IPS-NIHi7 (cell line): ENCODE measurements at regions not wholly inside any gene's neighbourhood (a gene's known extent, or its start where the extent isn't known, plus 50 kb on each side); places are given as distances from the start of the nearest gene placed in this dataset.

Source experiments
- DNase-seq: peaks from one replicate; pipeline ENCODE4 v3.0.0; 2012; ENCODE audit warnings: mixed read lengths; ENCODE audit errors: extremely low spot score

DNA sequence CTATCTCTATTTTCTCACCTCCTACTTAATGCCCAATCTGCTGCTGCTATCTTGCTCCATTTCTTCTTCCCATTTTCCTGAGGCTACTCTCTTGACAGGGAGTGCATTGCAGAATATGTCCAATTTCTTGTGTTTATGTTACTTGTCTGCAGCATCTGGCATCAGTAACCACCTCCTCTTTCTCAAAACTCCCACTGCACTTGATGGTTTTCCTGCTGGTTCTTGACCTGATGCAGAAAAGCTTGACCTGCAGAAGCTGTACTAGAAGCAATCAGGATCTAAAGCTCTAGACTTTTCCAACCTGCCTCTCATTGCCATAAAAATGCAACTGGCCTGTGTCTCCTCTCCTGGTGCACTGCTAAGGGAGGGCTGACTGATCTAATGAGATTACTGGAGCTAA lies 287.8 kb downstream of the ZEB1 start:
- no peak for DNase-seq

DNA sequence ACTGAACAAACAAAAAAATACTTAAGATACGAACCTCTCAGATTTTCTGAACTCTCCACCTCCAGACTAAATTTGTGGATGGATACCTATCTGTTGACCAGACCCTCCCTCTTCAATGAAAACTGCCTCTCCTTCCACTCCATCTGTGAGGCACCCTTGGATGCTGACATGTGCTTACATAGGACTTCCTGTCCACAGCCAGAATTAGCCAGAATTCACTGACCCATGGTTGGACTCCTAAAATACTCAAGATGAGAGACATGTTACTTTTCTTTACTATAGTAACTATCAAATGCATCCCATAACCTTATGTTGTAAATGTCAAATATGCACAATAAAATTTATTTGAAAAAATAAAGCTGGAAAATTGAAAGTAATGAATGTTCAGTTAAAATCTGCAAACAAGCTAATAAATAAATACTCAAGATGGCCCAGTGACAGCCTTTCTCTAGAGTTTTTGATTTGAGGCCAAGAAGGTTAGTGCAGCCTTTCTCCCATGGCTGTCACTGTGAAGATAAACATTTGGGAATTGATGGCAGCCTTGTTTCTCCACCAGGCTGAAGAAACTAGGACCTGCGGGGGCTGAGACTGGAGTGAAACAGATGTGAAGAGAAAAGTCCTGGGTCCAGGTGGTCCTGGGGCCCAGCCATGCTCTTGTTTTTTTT lies 287.0 kb downstream of the ZEB1 start:
- no peak for DNase-seq

DNA sequence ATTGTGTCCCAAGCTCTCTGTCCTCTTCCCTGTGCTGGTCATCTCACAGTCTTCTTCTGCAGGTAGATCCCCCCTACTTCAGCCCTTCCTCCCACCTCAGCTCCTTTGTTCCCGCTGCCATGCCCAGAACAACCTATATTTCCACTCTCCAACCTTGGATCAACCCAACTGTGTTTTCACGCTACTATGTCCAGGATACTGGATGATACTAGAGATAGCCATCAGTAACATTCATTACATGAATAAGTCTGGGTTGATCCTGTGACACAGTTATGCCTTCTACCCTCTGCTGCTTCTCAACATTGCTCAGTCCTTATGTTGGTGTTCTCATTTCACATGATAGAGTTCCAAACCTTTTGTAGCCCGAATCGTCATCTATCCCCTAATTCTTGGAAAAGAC lies 286.4 kb downstream of the ZEB1 start:
- no peak for DNase-seq

DNA sequence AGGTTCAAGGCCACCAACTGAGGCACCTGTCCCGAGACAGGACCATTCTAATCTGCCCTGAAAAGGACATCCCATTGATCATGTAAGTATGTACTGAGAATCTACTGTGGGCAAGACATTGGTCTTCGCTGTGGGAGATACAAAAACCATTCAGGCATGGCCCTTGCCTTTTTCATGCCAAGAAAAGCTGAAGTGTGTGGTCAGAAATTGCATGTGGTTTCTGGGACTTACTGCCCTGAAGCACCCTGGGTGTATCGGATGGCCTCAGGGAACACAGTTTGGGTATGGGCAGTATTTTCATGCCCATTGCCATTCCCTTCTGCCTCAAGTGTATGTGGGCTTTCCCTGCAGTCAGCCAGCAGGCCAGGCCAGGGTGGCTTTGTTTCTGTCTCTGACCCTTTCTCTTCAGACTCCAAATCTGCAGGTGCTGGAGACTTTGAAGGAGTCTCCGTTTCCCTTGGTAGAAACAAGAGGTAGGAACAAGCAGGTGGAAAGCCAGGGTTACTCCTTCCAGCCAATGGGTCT lies 285.7 kb downstream of the ZEB1 start:
- DNase-seq: no peak

DNA sequence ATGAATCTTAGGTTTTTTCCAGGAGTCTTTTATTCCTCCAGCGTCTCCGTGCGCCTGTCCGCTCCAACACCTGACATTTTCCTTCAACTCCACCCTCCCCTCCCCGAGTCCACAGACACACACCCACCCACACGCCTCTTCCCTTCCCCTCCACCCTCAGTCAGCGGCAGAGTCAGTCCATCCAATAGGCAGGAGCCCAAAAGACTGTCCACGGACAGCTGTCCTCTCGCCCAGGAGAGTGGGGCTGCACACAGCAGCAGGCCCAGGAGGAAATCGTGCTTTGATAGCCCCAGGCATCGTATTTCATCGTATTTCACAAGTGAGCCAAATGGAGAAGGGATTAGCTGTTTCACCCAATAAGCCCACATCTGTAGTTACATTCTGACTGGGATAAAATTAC lies 285.1 kb downstream of the ZEB1 start:
- DNase-seq: no peak

DNA sequence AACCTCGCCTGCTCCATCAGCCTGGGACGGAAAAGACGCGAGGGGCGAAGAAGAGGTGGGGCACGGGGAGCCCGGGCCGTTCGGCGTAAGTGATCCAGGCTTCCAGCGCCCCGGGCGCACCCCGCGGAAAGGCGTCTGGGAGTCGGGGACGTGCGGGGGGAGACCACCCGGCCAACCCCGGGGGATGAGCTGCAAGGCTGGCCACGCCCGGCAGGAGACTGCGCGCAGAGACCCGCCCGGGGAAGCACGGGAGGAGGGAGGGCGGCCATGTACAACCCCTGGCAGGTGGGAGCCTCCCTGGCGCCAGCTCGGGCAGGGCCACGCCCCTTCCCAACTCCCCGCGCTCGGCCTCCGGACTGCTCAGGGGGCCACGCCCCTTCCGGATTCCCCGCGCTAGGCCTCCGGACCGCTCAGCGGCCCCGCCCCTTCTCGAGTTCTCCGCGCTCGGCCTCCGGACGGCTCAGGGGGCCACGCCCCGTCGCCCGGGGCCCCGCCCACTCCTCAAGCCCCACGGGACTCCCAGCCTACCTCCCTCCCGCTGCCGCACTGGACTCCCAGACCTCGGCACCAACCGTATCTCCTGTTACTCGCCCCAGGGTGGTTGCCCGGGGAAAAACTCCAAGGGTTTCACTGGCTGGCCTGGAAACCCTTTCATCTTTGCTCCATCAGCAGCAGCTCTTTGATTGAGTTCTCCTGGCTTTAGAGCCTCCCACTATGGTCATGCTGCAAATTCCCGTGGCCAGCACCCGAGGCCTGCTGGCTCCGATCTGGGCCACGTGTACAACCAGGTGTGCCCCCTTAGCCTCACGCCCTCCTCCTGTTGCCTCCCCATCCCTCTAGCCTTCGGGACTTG lies 284.4 kb downstream of the ZEB1 start:
- DNase-seq: peak; percentile 100

DNA sequence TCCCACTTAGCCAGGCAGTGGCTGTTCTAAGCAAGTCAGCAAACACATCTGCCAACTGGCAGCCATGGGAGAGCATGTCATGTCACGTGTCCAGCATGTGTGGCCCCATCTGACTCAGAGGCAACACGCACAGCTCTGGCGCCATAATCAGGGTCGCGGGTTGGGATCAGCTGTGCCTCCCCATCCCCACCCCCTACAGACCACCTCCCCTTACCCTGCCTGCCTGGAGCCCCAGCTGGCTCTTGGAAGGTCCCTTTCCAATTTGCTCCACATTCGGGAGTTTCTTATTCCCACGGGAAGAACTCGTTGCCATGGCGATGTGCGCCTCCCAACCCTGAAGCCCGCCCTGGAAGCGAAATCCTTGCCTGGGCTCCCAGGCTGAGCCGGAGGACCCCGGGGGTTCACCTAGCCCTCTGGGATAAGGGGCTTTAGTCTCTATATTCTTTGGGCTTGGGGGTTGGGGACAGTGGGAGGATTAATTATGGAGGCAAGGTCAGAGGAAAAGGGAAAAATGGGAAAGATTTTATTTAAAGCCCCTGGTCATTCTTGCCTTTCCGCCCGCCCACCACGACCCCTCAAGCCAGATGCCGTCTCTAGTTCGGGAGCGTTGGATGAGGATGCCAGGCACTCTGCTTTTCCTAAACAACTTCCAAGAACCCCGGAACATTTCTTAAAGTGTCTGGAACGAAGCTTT lies 283.7 kb downstream of the ZEB1 start:
- peak; percentile 62 for DNase-seq

DNA sequence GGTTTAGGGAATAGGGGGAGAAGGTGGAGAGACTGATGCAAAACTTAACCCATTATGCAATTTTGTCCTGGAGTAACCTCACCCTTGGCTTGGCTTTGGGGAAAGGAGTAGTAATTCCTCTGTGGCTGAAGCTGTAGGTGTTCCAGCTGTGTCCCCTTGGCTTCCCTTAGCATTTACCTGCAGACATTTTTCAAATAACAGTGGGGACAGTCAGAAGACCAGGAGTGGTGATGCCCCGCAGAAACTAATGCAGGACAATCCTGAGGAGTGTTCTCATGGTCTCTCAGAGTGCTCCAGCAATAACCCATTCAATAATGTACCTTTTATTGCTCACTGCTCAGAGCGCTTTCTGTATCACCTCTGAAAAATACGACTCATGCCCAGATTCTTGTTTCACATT lies 282.1 kb downstream of the ZEB1 start:
- no peak for DNase-seq

DNA sequence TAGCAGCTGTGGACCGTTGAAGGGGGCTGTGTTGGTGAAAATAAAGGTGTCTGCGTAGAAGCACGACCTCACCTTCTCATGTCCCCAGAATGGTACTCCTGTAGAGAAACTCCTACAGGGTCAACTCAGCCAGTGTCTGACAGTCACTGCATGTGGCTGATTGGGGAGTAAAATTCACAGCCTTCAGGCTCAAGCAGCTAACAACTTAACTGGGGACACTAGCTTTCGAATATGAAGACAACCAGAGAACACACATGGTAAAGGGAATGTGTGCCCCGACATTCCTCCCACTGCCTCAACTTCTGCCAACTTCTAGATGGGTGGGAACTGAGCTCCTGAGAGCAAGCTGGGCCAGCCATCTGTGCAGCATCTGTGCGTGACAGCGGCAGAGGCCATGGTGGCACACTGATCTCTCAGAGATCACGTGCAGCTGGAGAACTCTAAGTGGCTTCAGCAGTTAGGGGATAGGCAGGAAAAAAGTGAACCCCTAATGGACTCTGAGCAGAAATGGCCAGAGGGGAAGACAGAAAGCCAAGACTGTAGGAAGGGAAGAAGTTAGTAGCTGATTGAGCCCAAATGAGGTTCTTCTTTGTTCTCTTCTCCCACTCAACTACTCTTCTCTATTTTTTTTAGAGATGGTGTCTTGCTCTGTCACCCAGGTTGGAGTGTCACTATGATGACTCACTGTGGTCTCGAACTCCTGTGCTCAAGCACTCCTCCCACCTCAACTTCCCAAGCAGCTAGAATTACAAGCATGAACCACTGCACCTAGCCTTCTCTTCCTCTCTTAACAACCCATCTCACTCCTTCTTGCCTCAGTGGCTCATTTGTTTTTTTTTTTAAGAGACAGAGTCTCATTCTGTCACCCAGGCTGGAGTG lies 280.8 kb downstream of the ZEB1 start:
- DNase-seq: no peak

DNA sequence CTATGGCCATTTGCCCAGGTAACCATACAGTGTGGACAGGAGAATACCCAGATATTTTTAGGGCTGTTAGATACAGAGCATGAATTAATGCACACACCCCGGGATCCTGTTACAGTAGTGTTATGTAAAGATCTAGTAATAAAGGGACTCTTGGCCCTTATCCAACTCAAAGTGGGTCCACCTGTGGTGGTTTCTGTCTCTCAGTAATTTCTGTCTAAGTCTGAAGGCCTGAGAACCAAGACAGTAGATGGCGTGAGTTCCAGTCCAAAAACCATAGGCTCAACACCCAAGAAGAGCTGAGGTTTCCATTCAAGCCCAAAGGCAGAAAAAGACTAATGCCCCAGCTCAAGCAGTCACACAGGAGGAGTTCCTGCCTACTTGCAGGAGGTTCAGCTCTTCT lies 277.7 kb downstream of the ZEB1 start:
- DNase-seq: no peak

DNA sequence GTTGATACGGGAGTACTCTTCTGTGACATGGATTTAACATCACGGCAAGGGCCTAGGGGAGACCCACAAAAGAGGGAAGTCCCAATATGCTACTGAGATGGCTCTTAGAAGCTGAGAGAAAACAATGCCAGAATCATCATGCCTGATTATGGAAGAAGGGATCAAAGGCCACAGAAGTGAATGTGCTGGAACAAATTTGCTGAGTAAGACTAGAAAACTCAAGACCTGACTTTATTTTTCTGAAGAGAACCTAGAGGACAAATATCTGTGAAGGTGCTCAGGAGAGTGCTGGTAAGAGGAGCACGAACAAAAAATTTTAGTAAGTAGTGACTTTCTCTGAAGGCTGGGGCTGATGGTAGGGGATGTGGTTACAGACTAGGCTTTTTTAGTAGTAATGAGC lies 277.0 kb downstream of the ZEB1 start:
- no peak for DNase-seq

DNA sequence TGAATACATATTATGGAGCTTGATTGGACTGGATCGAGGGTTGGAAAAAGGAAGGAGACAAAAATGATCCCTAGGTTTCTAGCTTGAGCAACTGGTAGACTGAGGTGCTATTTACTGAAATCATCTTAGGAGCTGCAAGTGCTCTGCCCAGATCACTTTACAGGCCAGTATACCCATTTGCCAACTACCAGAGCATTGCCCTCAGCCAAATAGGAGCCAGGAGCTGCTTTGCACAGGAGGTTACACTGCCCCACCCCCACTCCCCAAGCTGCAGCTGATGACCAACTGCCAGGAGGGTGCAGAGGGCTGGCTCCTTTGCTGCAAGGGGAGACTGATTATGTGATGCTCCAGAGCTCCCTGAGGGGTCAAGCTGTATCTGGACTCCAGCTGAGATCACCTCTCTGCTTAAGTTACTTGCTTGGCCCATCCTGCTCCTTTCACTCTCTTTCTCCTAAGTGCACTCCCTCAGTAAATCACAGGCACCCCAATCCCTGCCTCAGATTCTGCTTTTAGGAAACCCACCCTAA lies 275.4 kb downstream of the ZEB1 start:
- DNase-seq: no peak

DNA sequence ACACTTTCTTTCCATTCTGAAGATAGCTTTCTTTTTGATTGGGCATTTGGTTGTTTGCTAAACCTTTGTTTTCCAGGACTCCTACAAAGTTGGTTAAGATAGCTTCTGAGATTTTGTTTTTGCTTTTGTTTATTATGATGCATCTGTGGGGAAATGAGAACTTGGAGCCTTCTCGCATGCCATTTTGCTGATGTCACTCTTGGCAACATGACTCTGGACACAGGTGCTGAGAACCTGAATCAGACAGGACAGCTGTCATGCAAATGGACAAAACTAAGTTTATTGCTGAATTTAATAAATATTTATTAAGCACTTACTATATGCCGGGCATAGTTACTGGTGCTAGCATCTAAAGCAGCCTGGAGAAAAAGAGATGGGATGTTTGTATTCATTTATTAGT lies 274.1 kb downstream of the ZEB1 start:
- no peak for DNase-seq

DNA sequence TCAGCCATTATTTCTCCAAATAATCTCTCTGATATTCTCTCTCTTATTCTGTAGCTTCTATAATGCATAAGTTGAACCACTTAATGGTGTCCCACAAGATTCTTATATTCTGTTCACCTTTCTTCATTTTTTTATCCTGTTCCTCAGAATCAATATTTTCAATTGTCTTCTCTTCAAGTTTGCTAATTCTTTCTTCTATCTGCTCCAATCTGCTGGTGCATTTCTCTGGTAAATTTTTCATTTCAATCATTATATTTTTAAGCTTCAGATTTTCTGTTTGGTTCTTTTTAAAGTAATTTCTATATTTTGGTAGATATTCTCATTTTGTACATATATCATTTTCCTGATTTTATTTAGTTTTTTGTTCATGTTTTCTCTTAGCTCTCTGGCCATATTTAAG lies 272.6 kb downstream of the ZEB1 start:
- no peak for DNase-seq

DNA sequence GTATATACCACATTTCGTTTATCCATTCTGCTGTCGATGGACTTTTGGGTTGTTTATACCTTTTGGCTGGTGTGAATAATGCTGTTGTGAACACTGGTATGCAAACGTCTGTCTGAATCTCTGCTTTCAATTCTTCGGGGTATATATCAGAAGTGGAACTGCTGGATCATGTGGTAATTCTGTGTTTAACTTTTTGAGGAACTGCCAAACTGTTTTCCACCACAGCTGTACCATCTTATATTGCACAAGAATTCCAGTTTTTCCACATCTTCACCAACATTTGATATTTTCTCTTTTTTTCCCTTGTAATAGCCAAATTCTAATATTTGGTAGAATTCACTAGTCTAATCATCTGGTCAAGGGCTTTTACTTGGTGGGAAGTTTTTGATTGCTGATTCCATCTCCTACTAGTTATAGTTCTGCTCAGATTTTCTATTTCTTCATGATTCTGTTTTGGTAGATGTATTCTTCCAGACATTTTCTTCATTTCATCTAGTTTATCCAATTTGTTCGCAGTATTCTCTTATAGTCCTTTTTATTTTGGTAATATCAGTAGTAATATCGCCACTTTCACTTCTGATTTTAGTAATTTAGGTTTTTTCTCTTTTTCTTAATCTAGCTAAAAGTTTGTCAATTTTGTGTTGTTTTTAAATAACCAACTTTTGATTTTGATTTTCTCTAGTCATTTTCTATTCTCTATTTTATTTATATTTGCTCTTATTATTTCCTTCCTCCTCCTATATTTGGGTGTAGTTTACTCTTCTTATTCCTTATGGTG lies 271.2 kb downstream of the ZEB1 start:
- DNase-seq: no peak

DNA sequence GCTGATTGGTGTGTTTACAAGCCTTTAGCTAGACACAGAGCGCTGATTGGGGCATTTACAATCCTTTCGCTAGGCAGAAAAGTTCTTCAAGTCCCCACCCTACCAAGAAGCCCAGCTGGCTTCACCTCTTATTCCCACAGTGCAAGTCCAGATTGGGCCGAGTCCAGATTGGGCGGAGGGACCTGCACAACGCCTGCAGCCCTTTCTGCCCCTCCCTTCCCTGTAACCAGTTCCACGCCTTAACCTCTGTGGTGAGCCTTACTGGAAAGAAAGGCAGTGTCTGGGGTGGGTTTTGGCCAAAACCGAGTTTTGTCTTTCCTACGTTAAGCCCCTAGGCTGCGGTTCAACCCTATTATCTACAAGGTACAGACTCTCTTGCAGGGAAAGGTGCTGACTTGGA lies 268.7 kb downstream of the ZEB1 start:
- DNase-seq: no peak

DNA sequence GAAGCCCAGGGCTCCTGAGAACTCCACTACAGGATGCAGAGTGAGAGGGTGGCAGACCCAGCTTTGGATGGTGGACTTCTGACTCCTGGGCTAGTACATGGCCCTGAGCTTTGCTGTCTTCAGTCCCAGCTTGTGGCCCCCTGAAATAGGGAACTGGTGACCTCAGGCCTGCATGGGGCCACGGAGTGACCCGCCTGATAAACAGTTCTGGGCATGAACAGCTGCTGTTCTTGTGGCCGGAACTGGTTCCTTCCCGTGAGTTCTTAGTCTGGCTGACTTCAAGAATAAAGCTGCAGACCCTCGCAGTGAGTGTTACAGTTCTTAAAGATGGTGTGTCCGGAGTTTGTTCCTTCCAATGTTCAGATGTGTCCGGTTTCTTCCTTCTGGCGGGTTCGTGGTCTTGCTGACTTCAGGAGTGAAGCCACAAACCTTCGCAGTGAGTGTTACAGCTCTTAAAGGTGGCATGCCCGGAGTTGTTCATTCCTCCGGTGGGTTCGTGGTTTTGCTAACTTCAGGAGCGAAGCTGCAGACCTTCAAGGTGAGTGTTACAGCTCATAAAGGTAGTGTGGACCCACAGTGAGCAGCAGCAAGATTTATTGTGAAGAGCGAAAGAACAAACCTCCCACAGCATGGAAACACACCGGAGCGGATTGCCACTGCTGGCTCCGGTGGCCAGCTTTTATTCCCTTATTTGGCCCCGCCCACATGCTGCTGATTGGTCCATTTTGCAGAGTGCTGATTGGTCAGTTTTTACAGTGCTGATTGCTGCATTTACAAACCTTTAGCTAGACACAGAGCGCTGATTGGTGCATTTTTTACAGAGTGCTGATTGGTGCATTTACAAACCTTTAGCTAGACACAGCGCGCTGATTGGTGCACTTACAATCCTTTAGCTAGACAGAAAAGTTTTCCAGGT lies 268.0 kb downstream of the ZEB1 start:
- no peak for DNase-seq

DNA sequence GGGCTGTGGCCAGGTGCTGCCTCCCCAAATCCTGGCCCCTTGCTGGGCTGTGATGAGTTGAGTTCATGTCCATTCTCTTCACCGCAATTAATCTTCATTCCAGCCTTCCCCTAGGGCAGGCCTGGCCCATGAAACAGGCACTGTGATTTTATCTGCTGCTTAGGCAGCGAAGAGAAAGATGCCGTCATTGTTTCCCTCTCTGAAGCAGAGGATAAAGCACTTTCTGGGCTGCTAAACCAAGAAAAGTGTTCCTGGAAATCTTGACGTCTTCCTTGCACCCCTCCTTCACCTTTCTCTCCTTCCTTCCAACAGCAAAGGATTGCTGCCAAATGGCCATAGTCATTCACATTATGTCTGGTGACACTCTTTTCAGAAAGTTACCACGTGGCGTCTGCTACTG lies 265.9 kb downstream of the ZEB1 start:
- no peak for DNase-seq

DNA sequence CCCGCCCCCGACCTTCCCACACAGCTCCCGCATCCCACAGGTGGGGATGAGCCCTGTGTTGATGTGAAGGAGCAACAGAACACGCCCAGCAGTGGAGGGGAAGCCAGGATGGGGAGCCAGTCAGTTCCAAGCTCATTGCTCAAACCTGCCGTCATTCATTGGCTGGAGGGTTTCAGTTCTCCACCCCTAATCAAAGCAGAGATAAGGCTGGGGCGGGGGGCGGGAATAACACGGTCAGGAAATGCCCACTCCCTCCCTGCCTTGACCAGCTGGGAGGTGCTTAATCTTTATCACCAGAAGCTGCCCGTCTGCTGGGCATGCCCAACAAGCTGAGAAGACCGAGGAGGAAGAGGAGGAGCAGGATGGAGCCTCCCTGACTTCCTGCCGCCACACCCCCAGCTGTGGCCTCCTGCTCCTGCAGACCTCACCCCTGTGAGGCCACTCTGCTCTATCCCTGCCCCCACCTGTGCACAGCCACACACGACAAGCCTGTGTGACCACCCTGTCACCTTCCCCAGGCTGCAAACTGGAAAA lies 265.1 kb downstream of the ZEB1 start:
- DNase-seq: peak; percentile 34
